Ectodermal cell (in vitro differentiated cells): ENCODE measurements at regions not wholly inside any gene's neighbourhood (a gene's known extent, or its start where the extent isn't known, plus 50 kb on each side); places are given as distances from the start of the nearest gene placed in this dataset.
"Not testable (repeated sequence)": the region's sequence is repeated elsewhere in the genome, so short reads cannot be mapped to it uniquely, and the experiment has no call there.

Experiments
- H3K27ac ChIP-seq: 2 replicates; pipeline ENCODE4 v1.7.0; 2013; ENCODE audit warnings: mild to moderate bottlenecking, low read depth, low read length; ENCODE audit not compliant: insufficient read depth, poor library complexity, severe bottlenecking
- H3K27me3 ChIP-seq: 2 replicates; pipeline ENCODE4 v1.7.0; 2013; ENCODE audit warnings: mild to moderate bottlenecking, low read length; ENCODE audit not compliant: insufficient read depth, control insufficient read depth, poor library complexity, severe bottlenecking
- H3K36me3 ChIP-seq: one replicate; pipeline ENCODE4 v1.7.0; 2013; ENCODE audit warnings: low read length; ENCODE audit not compliant: control insufficient read depth, insufficient read depth
- H3K4me1 ChIP-seq: one replicate; pipeline ENCODE4 v1.7.0; 2013; ENCODE audit warnings: low read length; ENCODE audit not compliant: control insufficient read depth, insufficient read depth
- H3K4me3 ChIP-seq: 2 replicates; pipeline ENCODE4 v1.7.0; 2013; ENCODE audit warnings: low read depth, low read length, control low read depth; ENCODE audit not compliant: insufficient read depth
- H3K9me3 ChIP-seq: 2 replicates; pipeline ENCODE4 v1.7.0; 2013; ENCODE audit warnings: mild to moderate bottlenecking, low read length, moderate library complexity; ENCODE audit not compliant: control insufficient read depth
- WGBS, 2 experiments: methylation state at CpG; one replicate each; pipeline ENCODE4 v1.1.7; 2013; ENCODE audit warnings: missing lambda C conversion rate in 2 of 2; 5-methylcytosine and 5-hydroxymethylcytosine counted together

GRCh38 chr2:179385756-179386155 lies 121.1 kb upstream of the SESTD1 start:
- H3K27me3 ChIP-seq, H3K4me3 ChIP-seq, H3K4me1 ChIP-seq, H3K27ac ChIP-seq, H3K36me3 ChIP-seq, H3K9me3 ChIP-seq: not testable (repeated sequence)
- WGBS, 2 experiments: 95 to 96% methylated on average over 16 of the region's 16 CpGs

GRCh38 chr2:179383975-179384374 lies 119.3 kb upstream of the SESTD1 start:
- no peaks in the 10 kb centered on the region for H3K36me3 ChIP-seq
- H3K27ac ChIP-seq: no peak overlapping the region
- H3K27me3 ChIP-seq: no peaks in the 10 kb centered on the region
- H3K4me1 ChIP-seq: no peaks in the 10 kb centered on the region
- H3K9me3 ChIP-seq: no peaks in the 10 kb centered on the region
- H3K4me3 ChIP-seq: no peak overlapping the region
- WGBS, 2 experiments: 86% methylated on average over 1 of the region's 1 CpG; no CpG with 5 or more reads in 1 of the 2 experiments

GRCh38 chr2:179377296-179377695 lies 112.7 kb upstream of the SESTD1 start:
- 100% methylated on average over 1 of the region's 1 CpG for WGBS, 2 experiments
- no peak overlapping the region for H3K4me3 ChIP-seq
- no peaks in the 10 kb centered on the region for H3K9me3 ChIP-seq
- no peaks in the 10 kb centered on the region for H3K4me1 ChIP-seq
- no peak overlapping the region for H3K27ac ChIP-seq
- no peaks in the 10 kb centered on the region for H3K36me3 ChIP-seq
- H3K27me3 ChIP-seq: no peaks in the 10 kb centered on the region

GRCh38 chr2:179376881-179377280 lies 112.2 kb upstream of the SESTD1 start:
- Histone ChIP-seq H3K4me1 (no peaks in the 10 kb centered on the region), H3K27me3 (no peaks in the 10 kb centered on the region), H3K9me3 (no peaks in the 10 kb centered on the region), H3K36me3 (no peaks in the 10 kb centered on the region), H3K27ac (no peak overlapping the region), H3K4me3 (no peak overlapping the region)
- WGBS, 2 experiments: 81 to 82% methylated on average over 1 of the region's 1 CpG

GRCh38 chr2:179373816-179374215 lies 109.2 kb upstream of the SESTD1 start:
- no peaks in the 10 kb centered on the region for H3K4me1 ChIP-seq
- H3K4me3 ChIP-seq: no peak overlapping the region
- 84 to 100% methylated on average over 4 of the region's 4 CpGs for WGBS, 2 experiments
- H3K9me3 ChIP-seq: no peaks in the 10 kb centered on the region
- H3K27me3 ChIP-seq: no peaks in the 10 kb centered on the region
- H3K36me3 ChIP-seq: no peaks in the 10 kb centered on the region
- H3K27ac ChIP-seq: no peak overlapping the region

GRCh38 chr2:179365561-179365960 lies 100.9 kb upstream of the SESTD1 start:
- H3K27me3 ChIP-seq, H3K4me3 ChIP-seq, H3K4me1 ChIP-seq, H3K9me3 ChIP-seq, H3K27ac ChIP-seq, H3K36me3 ChIP-seq: not testable (repeated sequence)
- WGBS, 2 experiments: 97 to 98% methylated on average over 4 to 5 of the region's 5 CpGs

GRCh38 chr2:179355881-179356280 lies 91.2 kb upstream of the SESTD1 start:
- Histone ChIP-seq H3K36me3 (no peaks in the 10 kb centered on the region), H3K9me3 (no peaks in the 10 kb centered on the region), H3K27ac (no peak overlapping the region), H3K4me1 (no peaks in the 10 kb centered on the region), H3K27me3 (no peaks in the 10 kb centered on the region), H3K4me3 (no peak overlapping the region)
- WGBS, 2 experiments: 94 to 98% methylated on average over 3 to 4 of the region's 4 CpGs

- H3K4me1 ChIP-seq: no peaks in the 10 kb centered on the region
- H3K27ac ChIP-seq: no peak overlapping the region
- no peaks in the 10 kb centered on the region for H3K27me3 ChIP-seq
- 84 to 100% methylated on average over 1 of the region's 1 CpG for WGBS, 2 experiments
- no peaks in the 10 kb centered on the region for H3K36me3 ChIP-seq
- H3K4me3 ChIP-seq: no peak overlapping the region
- no peaks in the 10 kb centered on the region for H3K9me3 ChIP-seq
Measured at GRCh38 chr2:179354739-179355537, 90.3 kb upstream of the SESTD1 start.

GRCh38 chr2:179354296-179354695 lies 89.7 kb upstream of the SESTD1 start:
- Histone ChIP-seq H3K4me1 (no peaks in the 10 kb centered on the region), H3K4me3 (no peak overlapping the region), H3K36me3 (no peaks in the 10 kb centered on the region), H3K27me3 (no peaks in the 10 kb centered on the region), H3K9me3 (no peaks in the 10 kb centered on the region), H3K27ac (no peak overlapping the region)
- 93 to 100% methylated on average over 2 to 4 of the region's 4 CpGs for WGBS, 2 experiments

GRCh38 chr2:179352181-179352580 lies 87.5 kb upstream of the SESTD1 start:
- Histone ChIP-seq H3K27me3 (no peaks in the 10 kb centered on the region), H3K27ac (no peak overlapping the region), H3K9me3 (no peaks in the 10 kb centered on the region), H3K36me3 (no peaks in the 10 kb centered on the region), H3K4me3 (no peak overlapping the region), H3K4me1 (no peaks in the 10 kb centered on the region)
- WGBS, 2 experiments: 100% methylated on average over 1 of the region's 2 CpGs
